ENCODE measurements at regions not wholly inside any gene's neighbourhood (a gene's known extent, or its start where the extent isn't known, plus 50 kb on each side); places are given as distances from the start of the nearest gene placed in this dataset.

GRCh38 chr5:30662373-30662772, 531.1 kb upstream of the CDH6 start:
- TF ChIP-seq CTCF (IDR thresholded peaks at IDR 0.05) (no peak), POLR2A (IDR thresholded peaks at IDR 0.05) (no peak), POLR2AphosphoS5 (IDR thresholded peaks at IDR 0.05) (no peak), EP300 (IDR thresholded peaks at IDR 0.05; ENCODE audit: low read depth) (no peak)
